ENCODE measurements at regions not wholly inside any gene's neighbourhood (a gene's known extent, or its start where the extent isn't known, plus 50 kb on each side); places are given as distances from the start of the nearest gene placed in this dataset.

DNA sequence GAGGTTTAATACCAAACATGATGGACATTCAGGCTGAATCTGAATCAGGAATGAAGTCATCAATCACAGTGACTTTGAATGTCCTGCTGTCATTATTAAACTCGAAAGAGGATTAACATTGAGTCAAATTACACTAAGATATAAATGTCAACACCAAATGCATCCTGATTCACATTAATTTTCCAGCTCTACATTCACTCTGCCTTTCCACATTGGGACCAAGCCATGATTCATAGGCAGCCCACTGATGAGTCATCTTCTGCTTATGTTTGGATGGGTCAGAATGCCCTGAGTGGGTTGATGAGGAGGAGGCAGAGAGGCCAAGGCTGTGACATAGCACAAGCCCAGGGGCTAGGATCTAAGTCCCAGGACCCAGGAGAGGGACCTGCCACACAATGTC is 247.6 kb upstream of the RPS6KA3 start:
- Mint-ChIP-seq H3K4me1 (ENCODE audit: low read depth, unreplicated experiment) (peaks cover 35% of the 10 kb centered on the region), H3K9me3 (ENCODE audit: unreplicated experiment) (peaks cover 4% of the 10 kb centered on the region), H3K36me3 (ENCODE audit: low read depth, unreplicated experiment) (no peaks in the 10 kb centered on the region), H3K27ac (ENCODE audit: unreplicated experiment) (peak overlapping the region; percentile 93), H3K4me3 (ENCODE audit: unreplicated experiment) (no peak overlapping the region), H3K27me3 (ENCODE audit: low read depth, unreplicated experiment) (no peaks in the 10 kb centered on the region)
- Histone ChIP-seq H3K27ac (ENCODE audit: low read depth, low read length) (peak overlapping the region; percentile 89), H4K20me1 (ENCODE audit: insufficient read depth, low read length) (no peaks in the 10 kb centered on the region), H3K79me2 (ENCODE audit: insufficient read depth, low read length) (no peaks in the 10 kb centered on the region), H3K4me1 (ENCODE audit: insufficient read depth, low read length) (peaks cover 30% of the 10 kb centered on the region), H2AFZ (ENCODE audit: low read depth, low read length) (no peak overlapping the region), H3K36me3 (ENCODE audit: insufficient read depth, low read length) (no peaks in the 10 kb centered on the region), H3K4me3 (ENCODE audit: insufficient read depth, low read depth, low read length) (no peak overlapping the region), H3K9ac (ENCODE audit: low read length) (peak overlapping the region; percentile 35), H3K4me2 (ENCODE audit: low read length) (peak overlapping the region; percentile 50), H3K27me3 (ENCODE audit: insufficient read depth, low read length) (no peaks in the 10 kb centered on the region), H3K9me3 (ENCODE audit: insufficient read depth, low read depth, low read length) (no peaks in the 10 kb centered on the region)
- FAIRE-seq (peak; percentile 92), DNase-seq (ENCODE audit: low read depth) (peak; percentile 84)
- no peak for TF ChIP-seq EZH2 (IDR thresholded peaks at IDR 0.05; ENCODE audit: insufficient read depth, low read length)
- TF ChIP-seq, protein P1, sequence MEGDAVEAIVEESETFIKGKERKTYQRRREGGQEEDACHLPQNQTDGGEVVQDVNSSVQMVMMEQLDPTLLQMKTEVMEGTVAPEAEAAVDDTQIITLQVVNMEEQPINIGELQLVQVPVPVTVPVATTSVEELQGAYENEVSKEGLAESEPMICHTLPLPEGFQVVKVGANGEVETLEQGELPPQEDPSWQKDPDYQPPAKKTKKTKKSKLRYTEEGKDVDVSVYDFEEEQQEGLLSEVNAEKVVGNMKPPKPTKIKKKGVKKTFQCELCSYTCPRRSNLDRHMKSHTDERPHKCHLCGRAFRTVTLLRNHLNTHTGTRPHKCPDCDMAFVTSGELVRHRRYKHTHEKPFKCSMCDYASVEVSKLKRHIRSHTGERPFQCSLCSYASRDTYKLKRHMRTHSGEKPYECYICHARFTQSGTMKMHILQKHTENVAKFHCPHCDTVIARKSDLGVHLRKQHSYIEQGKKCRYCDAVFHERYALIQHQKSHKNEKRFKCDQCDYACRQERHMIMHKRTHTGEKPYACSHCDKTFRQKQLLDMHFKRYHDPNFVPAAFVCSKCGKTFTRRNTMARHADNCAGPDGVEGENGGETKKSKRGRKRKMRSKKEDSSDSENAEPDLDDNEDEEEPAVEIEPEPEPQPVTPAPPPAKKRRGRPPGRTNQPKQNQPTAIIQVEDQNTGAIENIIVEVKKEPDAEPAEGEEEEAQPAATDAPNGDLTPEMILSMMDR (IDR thresholded peaks at IDR 0.05; ENCODE audit: insufficient read depth, low read depth, low read length): no peak

DNA sequence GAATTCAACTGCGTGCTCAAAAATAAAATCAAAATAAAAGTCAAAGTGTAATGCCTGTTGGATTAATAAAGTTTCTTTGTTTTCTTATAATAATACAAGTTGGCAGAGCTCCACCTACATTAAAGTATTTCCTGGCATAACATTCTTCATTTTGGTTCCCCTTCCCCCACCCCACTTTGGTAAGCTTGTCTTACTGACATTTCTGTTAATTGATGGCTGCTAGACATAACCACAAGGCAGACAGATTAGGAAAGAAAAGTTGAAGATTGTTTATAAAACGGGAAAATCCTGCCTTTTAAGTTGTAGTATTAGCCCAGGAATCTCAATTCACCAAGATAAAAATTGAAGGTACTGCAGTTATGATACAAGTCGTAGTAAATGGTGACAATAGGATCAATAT is 246.5 kb upstream of the RPS6KA3 start:
- H4K20me1 ChIP-seq (ENCODE audit: insufficient read depth, low read length): no peaks in the 10 kb centered on the region
- Mint-ChIP-seq H3K9me3 (ENCODE audit: unreplicated experiment) (peaks cover 3% of the 10 kb centered on the region), H3K27ac (ENCODE audit: unreplicated experiment) (peak overlapping the region; percentile 93), H3K27me3 (ENCODE audit: low read depth, unreplicated experiment) (no peaks in the 10 kb centered on the region), H3K4me3 (ENCODE audit: unreplicated experiment) (no peak overlapping the region), H3K36me3 (ENCODE audit: low read depth, unreplicated experiment) (no peaks in the 10 kb centered on the region), H3K4me1 (ENCODE audit: low read depth, unreplicated experiment) (peaks cover 35% of the 10 kb centered on the region)
- H3K27ac ChIP-seq (ENCODE audit: low read depth, low read length): no peak overlapping the region
- FAIRE-seq (no peak), DNase-seq (ENCODE audit: low read depth) (peak; percentile 30)
- H3K27me3 ChIP-seq (ENCODE audit: insufficient read depth, low read length): no peaks in the 10 kb centered on the region
- H3K9ac ChIP-seq (ENCODE audit: low read length): no peak overlapping the region
- H2AFZ ChIP-seq (ENCODE audit: low read depth, low read length): no peak overlapping the region
- H3K79me2 ChIP-seq (ENCODE audit: insufficient read depth, low read length): no peaks in the 10 kb centered on the region
- H3K4me3 ChIP-seq (ENCODE audit: insufficient read depth, low read depth, low read length): peak overlapping the region; percentile 17
- TF ChIP-seq, protein P1 (IDR thresholded peaks at IDR 0.05; ENCODE audit: insufficient read depth, low read depth, low read length): no peak
- TF ChIP-seq EZH2 (IDR thresholded peaks at IDR 0.05; ENCODE audit: insufficient read depth, low read length): no peak
- H3K36me3 ChIP-seq (ENCODE audit: insufficient read depth, low read length): no peaks in the 10 kb centered on the region
- peak overlapping the region; percentile 17 for H3K4me2 ChIP-seq (ENCODE audit: low read length)
- H3K4me1 ChIP-seq (ENCODE audit: insufficient read depth, low read length): peaks cover 30% of the 10 kb centered on the region
- no peaks in the 10 kb centered on the region for H3K9me3 ChIP-seq (ENCODE audit: insufficient read depth, low read depth, low read length)

DNA sequence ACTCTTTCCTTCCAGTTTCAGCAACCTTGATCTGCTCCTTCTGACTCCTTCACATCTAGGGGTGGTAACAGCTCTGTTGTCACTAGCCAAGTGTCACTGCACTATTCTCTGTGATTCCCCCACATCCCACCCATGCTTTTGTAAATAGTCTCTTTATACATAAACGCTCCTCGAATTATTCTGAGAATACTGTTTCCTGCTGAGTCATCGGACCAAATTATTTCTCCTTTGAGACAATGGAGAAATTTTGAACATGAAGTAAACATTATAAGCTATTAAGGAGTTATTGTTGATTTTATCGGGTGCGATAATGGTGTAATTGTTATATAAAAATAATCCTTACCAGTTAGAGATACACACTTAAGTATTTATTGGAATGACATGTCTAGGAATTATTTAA is 245.1 kb upstream of the RPS6KA3 start:
- Mint-ChIP-seq H3K4me3 (ENCODE audit: unreplicated experiment) (no peak overlapping the region), H3K9me3 (ENCODE audit: unreplicated experiment) (peaks cover 4% of the 10 kb centered on the region), H3K4me1 (ENCODE audit: low read depth, unreplicated experiment) (peaks cover 36% of the 10 kb centered on the region), H3K27me3 (ENCODE audit: low read depth, unreplicated experiment) (no peaks in the 10 kb centered on the region), H3K27ac (ENCODE audit: unreplicated experiment) (no peak overlapping the region), H3K36me3 (ENCODE audit: low read depth, unreplicated experiment) (no peaks in the 10 kb centered on the region)
- H3K4me1 ChIP-seq (ENCODE audit: insufficient read depth, low read length): peaks cover 24% of the 10 kb centered on the region
- no peak for FAIRE-seq
- H3K27ac ChIP-seq (ENCODE audit: low read depth, low read length): no peak overlapping the region
- no peaks in the 10 kb centered on the region for H3K27me3 ChIP-seq (ENCODE audit: insufficient read depth, low read length)
- H2AFZ ChIP-seq (ENCODE audit: low read depth, low read length): no peak overlapping the region
- TF ChIP-seq, protein P1 (IDR thresholded peaks at IDR 0.05; ENCODE audit: insufficient read depth, low read depth, low read length): no peak
- TF ChIP-seq EZH2 (IDR thresholded peaks at IDR 0.05; ENCODE audit: insufficient read depth, low read length): no peak
- H3K4me3 ChIP-seq (ENCODE audit: insufficient read depth, low read depth, low read length): no peak overlapping the region
- H3K79me2 ChIP-seq (ENCODE audit: insufficient read depth, low read length): no peaks in the 10 kb centered on the region
- no peak for DNase-seq (ENCODE audit: low read depth)
- H4K20me1 ChIP-seq (ENCODE audit: insufficient read depth, low read length): no peaks in the 10 kb centered on the region
- H3K9me3 ChIP-seq (ENCODE audit: insufficient read depth, low read depth, low read length): no peaks in the 10 kb centered on the region
- H3K9ac ChIP-seq (ENCODE audit: low read length): no peak overlapping the region
- no peaks in the 10 kb centered on the region for H3K36me3 ChIP-seq (ENCODE audit: insufficient read depth, low read length)
- no peak overlapping the region for H3K4me2 ChIP-seq (ENCODE audit: low read length)

All from astrocyte (in vitro differentiated cells and primary cell).